ENCODE measurements at regions not wholly inside any gene's neighbourhood (a gene's known extent, or its start where the extent isn't known, plus 50 kb on each side); places are given as distances from the start of the nearest gene placed in this dataset.
"Not testable (repeated sequence)": the region's sequence is repeated elsewhere in the genome, so short reads cannot be mapped to it uniquely, and the experiment has no call there.

DNA sequence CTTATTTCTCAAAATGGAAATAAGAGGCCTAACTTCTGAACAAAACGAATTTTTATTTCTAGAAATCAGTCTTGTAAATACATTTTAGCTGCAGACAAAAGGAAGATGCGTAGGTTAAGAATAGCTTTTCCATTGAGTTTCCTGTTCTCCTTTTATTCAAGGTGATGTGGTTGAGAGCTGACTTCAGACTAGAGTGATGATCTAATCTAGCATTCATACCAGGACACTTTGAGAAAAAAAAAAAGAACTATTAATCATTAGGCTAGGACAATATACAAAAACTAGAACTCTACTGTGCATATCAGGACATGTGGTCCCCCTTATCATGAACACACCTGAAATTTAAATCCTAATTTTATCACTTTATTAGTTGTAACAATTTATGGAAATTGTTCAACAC, 884.5 kb upstream of the EPHA5 start:
- H3K36me3 ChIP-seq (ENCODE audit: insufficient read depth, low read length), result no peaks in the 10 kb centered on the region
- H3K4me1 ChIP-seq (ENCODE audit: insufficient read depth, low read length), result peaks cover 9% of the 10 kb centered on the region; the same call in 1 of the 2 replicates
- no peak overlapping the region for H3K9ac ChIP-seq (ENCODE audit: low read depth, low read length)
- H3K9me3 ChIP-seq (ENCODE audit: control insufficient read depth, insufficient read depth, low read length), result no peaks in the 10 kb centered on the region; the same call in 1 of the 2 replicates

GRCh38 chr4:66545301-66545700, 875.0 kb upstream of the EPHA5 start:
- H3K9ac ChIP-seq (ENCODE audit: low read depth, low read length); H3K36me3 ChIP-seq (ENCODE audit: insufficient read depth, low read length); H3K9me3 ChIP-seq (ENCODE audit: control insufficient read depth, insufficient read depth, low read length); H3K4me1 ChIP-seq (ENCODE audit: insufficient read depth, low read length): not testable (repeated sequence)

DNA sequence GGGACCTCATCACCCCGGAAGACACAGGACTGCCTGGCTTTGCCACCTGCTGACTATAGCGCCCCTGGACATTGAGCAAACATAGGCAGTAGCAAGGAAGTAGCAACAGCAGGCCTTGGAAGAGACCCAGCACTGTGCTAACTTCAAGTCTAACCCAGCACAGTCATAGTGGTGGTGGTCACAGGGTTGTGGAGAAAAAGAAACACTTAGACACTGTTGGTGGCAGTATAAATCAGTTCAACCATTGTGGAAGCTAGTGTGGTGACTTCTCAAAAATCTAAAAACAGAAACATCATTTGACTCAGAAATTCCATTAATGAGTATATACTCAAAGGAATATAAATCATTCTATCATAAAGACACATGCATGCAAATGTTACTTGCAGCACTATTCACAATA, 874.0 kb upstream of the EPHA5 start:
- Histone ChIP-seq H3K4me1 (ENCODE audit: insufficient read depth, low read length) (no peaks in the 10 kb centered on the region), H3K9me3 (ENCODE audit: control insufficient read depth, insufficient read depth, low read length) (no peaks in the 10 kb centered on the region), H3K36me3 (ENCODE audit: insufficient read depth, low read length) (no peaks in the 10 kb centered on the region), H3K9ac (ENCODE audit: low read depth, low read length) (no peak overlapping the region)

- H3K36me3 ChIP-seq (ENCODE audit: insufficient read depth, low read length), result no peaks in the 10 kb centered on the region
- H3K9me3 ChIP-seq (ENCODE audit: control insufficient read depth, insufficient read depth, low read length), result no peaks in the 10 kb centered on the region
- no peak overlapping the region for H3K9ac ChIP-seq (ENCODE audit: low read depth, low read length)
These were observed 869.5 kb upstream of the EPHA5 start for GRCh38 chr4:66539745-66540144.

DNA sequence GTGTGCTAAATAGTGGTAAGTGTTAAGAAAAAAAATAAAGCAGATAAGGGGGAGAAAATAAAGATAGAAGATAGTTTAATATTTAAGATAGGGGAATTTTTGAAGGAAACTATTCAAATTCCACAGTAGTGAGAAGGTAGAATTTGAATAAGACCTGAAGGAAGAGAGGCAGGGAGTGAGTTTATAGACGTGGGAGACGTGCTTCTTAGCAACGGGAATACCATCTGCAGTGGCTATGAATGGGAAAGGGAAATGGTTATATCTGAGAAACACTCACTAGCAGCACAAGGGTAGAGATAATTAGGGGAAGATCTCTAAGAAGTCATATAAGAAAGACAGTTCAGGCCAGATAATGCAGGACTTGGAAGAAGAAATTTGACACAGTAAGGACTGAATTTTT, 854.5 kb upstream of the EPHA5 start:
- Histone ChIP-seq H3K4me1 (ENCODE audit: insufficient read depth, low read length) (no peaks in the 10 kb centered on the region), H3K9me3 (ENCODE audit: control insufficient read depth, insufficient read depth, low read length) (no peaks in the 10 kb centered on the region; the same call in 1 of the 2 replicates), H3K36me3 (ENCODE audit: insufficient read depth, low read length) (no peaks in the 10 kb centered on the region), H3K9ac (ENCODE audit: low read depth, low read length) (no peak overlapping the region)

More at GRCh38 chr4:66539745-66540144, 869.5 kb upstream of the EPHA5 start:
- no peaks in the 10 kb centered on the region for H3K4me1 ChIP-seq (ENCODE audit: insufficient read depth, low read length)

GRCh38 chr4:66522244-66522643, 852.0 kb upstream of the EPHA5 start:
- no peaks in the 10 kb centered on the region for H3K36me3 ChIP-seq (ENCODE audit: insufficient read depth, low read length)
- H3K9me3 ChIP-seq (ENCODE audit: control insufficient read depth, insufficient read depth, low read length), result no peaks in the 10 kb centered on the region; the same call in 1 of the 2 replicates
- H3K9ac ChIP-seq (ENCODE audit: low read depth, low read length), result no peak overlapping the region
- no peaks in the 10 kb centered on the region for H3K4me1 ChIP-seq (ENCODE audit: insufficient read depth, low read length)

DNA sequence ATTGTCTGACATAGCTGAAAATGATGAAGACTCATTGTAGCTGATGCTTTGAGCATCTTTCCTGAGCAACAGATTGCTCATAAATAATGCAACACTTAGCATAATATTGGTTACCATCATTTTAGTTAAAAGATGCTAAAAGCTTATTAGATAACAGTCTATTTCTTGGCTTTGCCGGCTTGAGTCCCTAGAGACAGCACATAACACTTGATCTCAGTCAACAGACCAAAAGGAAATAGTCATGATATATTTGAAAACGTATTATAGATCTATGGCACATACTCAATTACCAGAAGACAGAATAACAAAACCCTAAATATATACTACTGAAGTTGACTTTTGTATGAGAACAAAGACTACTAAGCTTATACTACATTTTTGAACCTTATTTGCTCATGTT, 846.7 kb upstream of the EPHA5 start:
- Histone ChIP-seq H3K36me3 (ENCODE audit: insufficient read depth, low read length) (0 out of 2 replicates have a peak, but pooled peaks cover 2% of the 10 kb centered on the region), H3K9me3 (ENCODE audit: control insufficient read depth, insufficient read depth, low read length) (no peaks in the 10 kb centered on the region), H3K9ac (ENCODE audit: low read depth, low read length) (no peak overlapping the region), H3K4me1 (ENCODE audit: insufficient read depth, low read length) (no peaks in the 10 kb centered on the region)

- Histone ChIP-seq H3K9me3 (ENCODE audit: control insufficient read depth, insufficient read depth, low read length) (no peaks in the 10 kb centered on the region), H3K9ac (ENCODE audit: low read depth, low read length) (no peak overlapping the region), H3K4me1 (ENCODE audit: insufficient read depth, low read length) (no peaks in the 10 kb centered on the region), H3K36me3 (ENCODE audit: insufficient read depth, low read length) (0 out of 2 replicates have a peak, but pooled peaks cover 1% of the 10 kb centered on the region)
These were observed 836.7 kb upstream of the EPHA5 start for GRCh38 chr4:66506985-66507384.

- Histone ChIP-seq H3K36me3 (ENCODE audit: insufficient read depth, low read length) (no peaks in the 10 kb centered on the region), H3K9me3 (ENCODE audit: control insufficient read depth, insufficient read depth, low read length) (no peaks in the 10 kb centered on the region), H3K4me1 (ENCODE audit: insufficient read depth, low read length) (no peaks in the 10 kb centered on the region), H3K9ac (ENCODE audit: low read depth, low read length) (no peak overlapping the region)
These were observed 831.7 kb upstream of the EPHA5 start for GRCh38 chr4:66501997-66502396.

DNA sequence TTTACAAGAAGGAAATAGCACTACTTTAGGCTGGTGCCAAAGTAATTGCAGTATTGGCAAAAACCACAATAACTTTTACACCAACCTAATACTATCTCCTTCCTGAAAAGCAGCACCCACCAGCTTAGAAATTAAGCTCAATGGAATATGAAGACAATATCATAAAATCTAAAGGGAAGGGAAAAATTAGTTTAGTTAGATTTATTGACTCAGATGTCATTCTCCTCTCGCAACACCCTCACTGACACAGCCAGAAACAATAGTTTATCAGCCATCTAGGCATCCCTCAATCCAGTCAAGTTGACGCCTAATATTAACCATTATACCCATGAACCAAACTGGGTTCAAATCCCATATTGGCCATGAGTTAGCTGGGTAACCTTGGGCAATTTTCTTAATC, 820.4 kb upstream of the EPHA5 start:
- Histone ChIP-seq H3K36me3 (ENCODE audit: insufficient read depth, low read length) (no peaks in the 10 kb centered on the region), H3K9ac (ENCODE audit: low read depth, low read length) (no peak overlapping the region)

GRCh38 chr4:66489783-66490452, 819.6 kb upstream of the EPHA5 start:
- no peaks in the 10 kb centered on the region for H3K4me1 ChIP-seq (ENCODE audit: insufficient read depth, low read length)
- no peaks in the 10 kb centered on the region for H3K9me3 ChIP-seq (ENCODE audit: control insufficient read depth, insufficient read depth, low read length)
- H3K36me3 ChIP-seq (ENCODE audit: insufficient read depth, low read length), result no peaks in the 10 kb centered on the region
- H3K9ac ChIP-seq (ENCODE audit: low read depth, low read length), result no peak overlapping the region

More for the DNA sequence above, 820.4 kb upstream of the EPHA5 start:
- H3K9me3 ChIP-seq (ENCODE audit: control insufficient read depth, insufficient read depth, low read length), result no peaks in the 10 kb centered on the region
- no peaks in the 10 kb centered on the region for H3K4me1 ChIP-seq (ENCODE audit: insufficient read depth, low read length)

DNA sequence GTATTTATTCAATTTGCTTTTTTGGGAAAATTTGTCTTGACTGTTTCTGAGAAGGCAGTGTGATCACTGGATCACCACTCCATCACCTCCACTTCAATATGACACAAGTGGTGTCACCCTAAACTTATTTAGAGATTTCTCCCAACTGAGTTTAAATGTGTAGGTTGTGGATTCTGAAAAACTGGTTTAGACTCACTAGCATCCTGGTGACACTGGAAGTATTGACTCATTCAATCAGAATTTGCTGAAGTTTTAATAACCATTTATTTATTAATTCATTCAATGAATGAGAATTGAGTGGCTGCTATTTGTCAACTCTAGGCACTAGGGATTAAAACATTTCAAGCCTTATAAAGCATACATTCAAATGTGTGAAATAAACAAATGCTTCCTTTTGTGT, 819.1 kb upstream of the EPHA5 start:
- Histone ChIP-seq H3K36me3 (ENCODE audit: insufficient read depth, low read length) (no peaks in the 10 kb centered on the region), H3K9ac (ENCODE audit: low read depth, low read length) (no peak overlapping the region), H3K9me3 (ENCODE audit: control insufficient read depth, insufficient read depth, low read length) (no peaks in the 10 kb centered on the region)

GRCh38 chr4:66486068-66486467, 815.8 kb upstream of the EPHA5 start:
- H3K9ac ChIP-seq (ENCODE audit: low read depth, low read length), result no peak overlapping the region
- H3K9me3 ChIP-seq (ENCODE audit: control insufficient read depth, insufficient read depth, low read length), result no peaks in the 10 kb centered on the region
- H3K36me3 ChIP-seq (ENCODE audit: insufficient read depth, low read length), result no peaks in the 10 kb centered on the region
- no peaks in the 10 kb centered on the region for H3K4me1 ChIP-seq (ENCODE audit: insufficient read depth, low read length)

More for the DNA sequence above, 819.1 kb upstream of the EPHA5 start:
- H3K4me1 ChIP-seq (ENCODE audit: insufficient read depth, low read length), result no peaks in the 10 kb centered on the region

DNA sequence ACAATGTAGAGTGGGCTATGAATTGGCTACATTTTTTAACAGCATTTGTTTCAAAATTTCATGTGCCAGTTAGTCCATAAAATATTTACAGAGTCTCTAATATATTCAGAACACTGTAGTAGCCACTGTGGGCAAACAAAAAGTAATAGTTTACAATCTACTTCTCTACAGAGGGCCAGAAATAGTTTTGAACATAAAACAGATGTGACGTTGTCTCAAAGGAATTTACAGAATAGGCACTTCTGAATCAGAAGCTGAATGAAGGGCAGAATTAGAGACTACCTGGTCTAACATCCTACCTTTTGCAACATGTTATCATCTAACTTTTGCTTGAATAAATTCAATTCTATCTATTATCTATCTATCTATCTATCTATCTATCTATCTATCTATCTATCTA, 811.9 kb upstream of the EPHA5 start:
- Histone ChIP-seq H3K4me1 (ENCODE audit: insufficient read depth, low read length) (no peaks in the 10 kb centered on the region), H3K9me3 (ENCODE audit: control insufficient read depth, insufficient read depth, low read length) (no peaks in the 10 kb centered on the region), H3K36me3 (ENCODE audit: insufficient read depth, low read length) (no peaks in the 10 kb centered on the region), H3K9ac (ENCODE audit: low read depth, low read length) (no peak overlapping the region)

DNA sequence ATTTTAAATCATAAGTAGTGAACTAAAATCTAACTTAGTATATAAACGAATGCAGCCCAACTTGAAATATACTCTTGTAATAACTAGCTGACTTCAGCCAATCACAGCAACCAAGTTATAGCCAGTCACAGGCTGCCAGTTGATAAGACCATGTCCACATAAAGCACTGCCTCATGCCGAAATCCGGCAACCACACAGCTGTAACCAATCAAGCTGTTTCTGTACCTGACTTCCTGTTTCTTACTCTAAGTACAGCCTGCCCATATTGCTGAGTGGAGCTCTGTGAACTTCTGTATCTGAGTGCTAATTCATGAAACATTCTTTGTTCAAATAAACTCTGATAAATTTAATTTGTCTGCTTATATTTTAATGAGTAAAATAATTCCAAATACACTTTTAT, 805.3 kb upstream of the EPHA5 start:
- Histone ChIP-seq H3K4me1 (ENCODE audit: insufficient read depth, low read length) (no peaks in the 10 kb centered on the region), H3K9ac (ENCODE audit: low read depth, low read length) (no peak overlapping the region), H3K9me3 (ENCODE audit: control insufficient read depth, insufficient read depth, low read length) (no peaks in the 10 kb centered on the region), H3K36me3 (ENCODE audit: insufficient read depth, low read length) (no peaks in the 10 kb centered on the region)
